HEK293T (cell line): ENCODE measurements at regions not wholly inside any gene's neighbourhood (a gene's known extent, or its start where the extent isn't known, plus 50 kb on each side); places are given as distances from the start of the nearest gene placed in this dataset.

Source experiments
- CTCF ChIA-PET: fragments of 350-600 bp; formaldehyde crosslinking; extraction: SDS; loops from one replicate; lab custom pipeline; 2021; ENCODE audit warnings: antibody characterized with exemption, inconsistent platforms; lab: Yijun Ruan, JAX
- POLR2A ChIA-PET: fragments of 350-600 bp; formaldehyde crosslinking; extraction: SDS; loops from one replicate; lab custom pipeline; 2020; ENCODE audit warnings: antibody characterized with exemption, inconsistent platforms; lab: Yijun Ruan, JAX
- DNase-seq: peaks from one replicate; pipeline ENCODE4 v3.0.0; 2012; ENCODE audit warnings: mixed read lengths; ENCODE audit errors: extremely low spot score
- ARNT ChIP-seq: fragments of 450-650 bp; IDR thresholded peaks from 2 replicates; pipeline ENCODE4 v1.6.1; 2017; ENCODE audit warnings: mild to moderate bottlenecking
- BHLHE40 ChIP-seq: fragments of 450-650 bp; IDR thresholded peaks from 2 replicates; pipeline ENCODE4 v1.6.1; 2016; ENCODE audit warnings: mild to moderate bottlenecking, moderate library complexity, borderline replicate concordance
- CTBP1 ChIP-seq: fragments of 450-650 bp; IDR thresholded peaks from 2 replicates; pipeline ENCODE4 v1.6.1; 2016; ENCODE audit warnings: borderline replicate concordance
- ELF4 ChIP-seq: fragments of 450-650 bp; IDR thresholded peaks from 2 replicates; pipeline ENCODE4 v1.6.1; 2017; ENCODE audit warnings: antibody characterized with exemption
- FOXA1 ChIP-seq: fragments of 450-650 bp; IDR thresholded peaks from 2 replicates; pipeline ENCODE4 v1.6.1; 2016; ENCODE audit warnings: mild to moderate bottlenecking
- FOXK2 ChIP-seq: fragments of 450-650 bp; IDR thresholded peaks from 2 replicates; pipeline ENCODE4 v1.6.1; 2016; ENCODE audit warnings: mild to moderate bottlenecking
- FOXM1 ChIP-seq: fragments of 450-650 bp; IDR thresholded peaks from 2 replicates; pipeline ENCODE4 v1.6.1; 2017; ENCODE audit warnings: mild to moderate bottlenecking, borderline replicate concordance
- HDGF ChIP-seq: fragments of 450-650 bp; IDR thresholded peaks from 2 replicates; pipeline ENCODE4 v1.6.1; 2017; ENCODE audit warnings: antibody characterized with exemption, borderline replicate concordance
- L3MBTL2 ChIP-seq: fragments of 450-650 bp; conservative IDR thresholded peaks from 2 replicates; pipeline ENCODE4 v1.6.1; 2016; ENCODE audit warnings: mild to moderate bottlenecking
- LEF1 ChIP-seq: fragments of 450-650 bp; IDR thresholded peaks from 2 replicates; pipeline ENCODE4 v1.6.1; 2017; ENCODE audit warnings: mild to moderate bottlenecking, borderline replicate concordance
- NFRKB ChIP-seq: fragments of 450-650 bp; IDR thresholded peaks from 2 replicates; pipeline ENCODE4 v1.6.1; 2016; ENCODE audit warnings: mild to moderate bottlenecking, moderate library complexity
- SP1 ChIP-seq: fragments of 450-650 bp; IDR thresholded peaks from 2 replicates; pipeline ENCODE4 v1.6.1; 2017
- SUZ12 ChIP-seq: fragments of 450-650 bp; IDR thresholded peaks from 2 replicates; pipeline ENCODE4 v1.6.1; 2016; ENCODE audit warnings: mild to moderate bottlenecking
- TARDBP ChIP-seq: fragments of 450-650 bp; IDR thresholded peaks from 2 replicates; pipeline ENCODE4 v1.6.1; 2016
- ZNF384 ChIP-seq: fragments of 450-650 bp; IDR thresholded peaks from 2 replicates; pipeline ENCODE4 v1.6.1; 2016
- TF ChIP-seq, protein P1 (sequence below): fragments of 450-650 bp; IDR thresholded peaks from 2 replicates; pipeline ENCODE4 v1.6.1; 2016

DNA sequence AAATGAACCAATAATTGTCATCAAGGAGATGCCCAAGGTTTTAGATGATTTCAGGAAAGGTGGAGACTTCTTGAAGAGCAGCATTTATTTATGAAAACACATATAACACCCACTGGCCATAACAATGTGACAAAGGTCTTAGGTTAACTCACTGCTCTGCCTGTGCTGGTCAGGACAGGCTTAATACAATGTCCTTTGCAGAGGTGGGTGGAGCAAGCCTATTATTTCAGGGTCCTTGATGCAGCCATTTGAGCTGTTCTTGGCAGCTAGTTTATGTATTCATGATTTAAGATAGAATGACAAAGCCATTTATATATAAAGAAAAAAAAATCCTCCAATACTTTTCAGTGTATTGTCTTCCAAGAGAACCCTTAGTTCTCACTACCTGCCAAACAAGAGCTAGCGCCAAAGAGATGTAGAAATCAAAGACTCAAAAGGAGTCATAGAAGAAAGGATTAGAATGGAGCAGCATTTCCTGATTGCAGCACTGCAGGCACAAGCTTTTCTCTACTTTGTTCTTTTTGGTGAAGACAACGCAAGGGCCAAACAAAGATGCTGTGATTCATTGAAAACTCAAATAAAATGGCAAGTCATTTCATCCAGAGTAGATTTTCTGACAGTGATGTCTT is 124.3 kb upstream of the TSHZ2 start:
- POLR2A ChIA-PET: no interaction called here
- no peak for TF ChIP-seq NFRKB
- no peak for TF ChIP-seq ARNT
- no peak for TF ChIP-seq FOXA1
- TF ChIP-seq BHLHE40: no peak
- TF ChIP-seq, protein P1, sequence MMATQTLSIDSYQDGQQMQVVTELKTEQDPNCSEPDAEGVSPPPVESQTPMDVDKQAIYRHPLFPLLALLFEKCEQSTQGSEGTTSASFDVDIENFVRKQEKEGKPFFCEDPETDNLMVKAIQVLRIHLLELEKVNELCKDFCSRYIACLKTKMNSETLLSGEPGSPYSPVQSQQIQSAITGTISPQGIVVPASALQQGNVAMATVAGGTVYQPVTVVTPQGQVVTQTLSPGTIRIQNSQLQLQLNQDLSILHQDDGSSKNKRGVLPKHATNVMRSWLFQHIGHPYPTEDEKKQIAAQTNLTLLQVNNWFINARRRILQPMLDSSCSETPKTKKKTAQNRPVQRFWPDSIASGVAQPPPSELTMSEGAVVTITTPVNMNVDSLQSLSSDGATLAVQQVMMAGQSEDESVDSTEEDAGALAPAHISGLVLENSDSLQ: no peak
- TF ChIP-seq CTBP1: no peak
- TF ChIP-seq SP1: no peak
- no peak for TF ChIP-seq SUZ12
- TF ChIP-seq LEF1: no peak
- TF ChIP-seq TARDBP: no peak
- TF ChIP-seq HDGF: no peak
- CTCF ChIA-PET: no interaction called here
- no peak for DNase-seq

DNA sequence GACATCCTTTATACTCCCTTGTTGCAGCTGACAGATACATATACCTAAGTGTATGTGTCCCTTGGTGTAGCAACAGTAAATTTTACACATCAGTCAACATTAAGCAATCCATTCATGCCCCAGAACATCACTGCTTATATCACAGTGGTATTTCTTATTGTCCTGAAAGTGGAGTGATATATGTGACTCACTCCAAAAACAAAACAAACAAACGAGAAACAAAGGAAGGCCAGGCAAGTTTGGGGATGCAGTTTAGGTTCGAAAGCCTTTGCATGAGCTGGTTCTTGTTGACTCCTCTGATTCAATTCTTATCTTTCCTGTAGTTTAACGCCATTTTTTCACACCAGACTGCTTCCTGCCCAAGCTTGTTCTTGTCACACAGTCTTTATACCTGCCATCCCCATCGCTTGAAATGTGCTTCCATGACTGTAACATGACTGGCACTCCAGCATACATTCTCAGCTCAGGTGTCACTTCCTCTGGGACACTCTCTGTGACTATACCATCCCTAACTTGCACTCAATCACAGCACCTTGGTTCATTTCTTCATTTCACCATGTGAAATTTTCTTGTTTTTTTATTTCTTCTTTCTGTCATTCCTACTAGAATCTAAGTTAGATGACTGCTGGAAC is 125.0 kb upstream of the TSHZ2 start:
- DNase-seq: no peak
- TF ChIP-seq FOXM1: no peak
- no peak for TF ChIP-seq ZNF384
- TF ChIP-seq, protein P1: no peak
- TF ChIP-seq ARNT: no peak
- TF ChIP-seq NFRKB: no peak
- no peak for TF ChIP-seq BHLHE40
- TF ChIP-seq SUZ12: no peak
- TF ChIP-seq L3MBTL2: no peak
- TF ChIP-seq ELF4: no peak
- TF ChIP-seq CTBP1: no peak
- no peak for TF ChIP-seq TARDBP
- TF ChIP-seq HDGF: no peak
- no peak for TF ChIP-seq FOXK2
- TF ChIP-seq LEF1: no peak
- TF ChIP-seq FOXA1: no peak
- no peak for TF ChIP-seq SP1
- ChIA-PET POLR2A (no interaction called here), CTCF (no interaction called here)

DNA sequence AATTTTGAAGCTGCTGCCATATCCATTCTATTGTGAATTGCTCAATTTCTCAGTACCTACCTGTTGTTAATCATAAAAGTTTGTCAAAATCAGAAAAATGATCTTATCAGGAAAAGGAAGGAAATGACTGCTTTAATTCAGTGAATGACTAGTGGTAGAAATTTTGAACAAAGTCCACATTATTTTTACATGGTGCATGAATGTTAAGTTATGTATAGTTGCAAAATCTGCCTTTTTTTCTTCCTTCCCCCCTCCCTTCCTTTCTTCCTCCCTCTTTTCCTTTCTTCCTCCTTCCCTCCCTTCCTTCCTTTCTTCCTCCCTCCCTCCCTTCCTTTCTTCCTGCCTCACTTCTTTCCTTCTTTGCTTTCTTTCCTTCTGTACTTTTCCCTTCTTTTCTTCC is 127.1 kb upstream of the TSHZ2 start:
- no peak for DNase-seq
- CTCF ChIA-PET: no interaction called here
- TF ChIP-seq ELF4 (no peak), FOXK2 (no peak), ZNF384 (no peak), FOXM1 (no peak), NFRKB (no peak), BHLHE40 (no peak), CTBP1 (no peak), FOXA1 (no peak), ARNT (no peak), LEF1 (no peak), L3MBTL2 (no peak), HDGF (no peak), SUZ12 (no peak), TARDBP (no peak), SP1 (no peak)
- TF ChIP-seq, protein P1: no peak
- POLR2A ChIA-PET: no interaction called here

DNA sequence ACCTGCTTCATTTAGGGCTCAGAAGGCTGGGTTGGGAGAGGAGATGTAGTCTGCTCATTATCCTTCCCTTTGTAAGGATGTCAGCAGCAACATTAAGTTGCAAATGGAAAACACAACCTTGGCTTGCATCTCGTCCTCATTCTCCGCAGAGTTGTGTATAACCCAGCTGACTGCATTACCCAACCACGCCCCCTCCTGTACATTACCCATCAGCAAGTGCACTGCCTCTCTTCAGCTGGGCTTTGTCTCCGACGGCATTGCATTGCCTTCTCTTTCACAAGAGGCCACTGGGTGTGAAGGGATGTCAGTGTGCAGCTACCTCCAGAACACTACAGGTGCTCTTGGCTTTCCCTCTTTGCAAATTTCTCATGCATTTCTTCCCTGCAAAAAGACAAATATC is 128.7 kb upstream of the TSHZ2 start:
- DNase-seq: no peak
- POLR2A ChIA-PET: no interaction called here
- no peak for TF ChIP-seq L3MBTL2
- no peak for TF ChIP-seq TARDBP
- no peak for TF ChIP-seq FOXK2
- no peak for TF ChIP-seq NFRKB
- TF ChIP-seq ARNT: no peak
- no peak for TF ChIP-seq HDGF
- TF ChIP-seq FOXA1: no peak
- no peak for TF ChIP-seq ELF4
- no peak for TF ChIP-seq CTBP1
- no peak for TF ChIP-seq FOXM1
- no peak for TF ChIP-seq SUZ12
- CTCF ChIA-PET: no interaction called here

DNA sequence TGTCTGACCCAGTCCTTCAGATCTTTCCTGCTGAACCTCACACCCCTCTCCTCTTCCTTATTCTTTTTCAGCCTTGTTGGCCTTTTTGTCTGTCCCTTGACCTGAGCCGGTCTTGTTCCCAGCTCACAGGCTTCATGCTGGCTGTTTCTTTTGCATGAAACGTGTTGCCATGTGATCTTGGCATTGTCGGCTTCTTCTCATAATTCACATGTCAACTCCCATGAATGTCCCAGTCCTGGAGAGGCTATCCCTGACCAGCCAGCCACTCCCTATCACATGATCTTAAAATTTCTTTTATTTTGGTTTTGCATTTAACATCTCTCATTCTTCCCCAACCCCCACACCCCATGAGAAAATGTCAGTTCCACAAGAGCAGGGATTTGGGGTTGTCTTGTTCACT is 131.2 kb upstream of the TSHZ2 start:
- DNase-seq: no peak
- ChIA-PET POLR2A (no interaction called here), CTCF (no interaction called here)
- TF ChIP-seq SP1: no peak
- TF ChIP-seq FOXK2: no peak
- TF ChIP-seq, protein P1: no peak
- no peak for TF ChIP-seq ELF4
- TF ChIP-seq TARDBP: no peak
- TF ChIP-seq HDGF: no peak
- no peak for TF ChIP-seq L3MBTL2
- no peak for TF ChIP-seq FOXA1
- no peak for TF ChIP-seq LEF1
- TF ChIP-seq ZNF384: no peak
- no peak for TF ChIP-seq SUZ12
